ENCODE measurements at regions not wholly inside any gene's neighbourhood (a gene's known extent, or its start where the extent isn't known, plus 50 kb on each side); places are given as distances from the start of the nearest gene placed in this dataset.

- no peak for TF ChIP-seq CTCF (conservative IDR thresholded peaks at IDR 0.05)
- TF ChIP-seq EZH2 (IDR thresholded peaks at IDR 0.05; ENCODE audit: low read depth) = no peak
These were observed 1144.9 kb upstream of the C9orf72 start for GRCh38 chr9:28718226-28718625.

Data from PC-9 (cell line).